HG02678 (cell line): ENCODE measurements at regions not wholly inside any gene's neighbourhood (a gene's known extent, or its start where the extent isn't known, plus 50 kb on each side); places are given as distances from the start of the nearest gene placed in this dataset.

Experiments used
- ATAC-seq: cut with Tn5 transposase; IDR thresholded peaks from one replicate; pipeline ENCODE4 v1.9.1; 2021; ENCODE audit warnings: mild to moderate bottlenecking, moderate library complexity; ENCODE audit not compliant: unreplicated experiment

DNA sequence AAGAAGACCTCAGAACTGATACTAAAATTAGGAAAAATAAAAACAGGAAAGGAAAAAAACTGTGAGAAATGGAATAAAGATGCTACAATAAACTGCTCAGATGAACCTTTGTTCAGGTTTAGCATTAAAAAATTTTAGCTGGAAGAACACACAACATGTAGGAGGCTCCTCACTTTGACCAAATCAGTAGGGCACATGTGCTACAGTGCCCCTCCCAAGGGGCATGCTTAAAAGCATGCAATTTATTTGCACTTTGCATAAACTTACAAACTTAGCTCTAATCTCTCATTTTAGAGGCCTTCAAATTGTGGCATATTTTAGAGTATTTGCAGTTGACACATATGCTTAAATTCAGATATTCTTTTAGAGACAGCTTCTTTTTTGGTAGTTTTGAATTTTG, 570.2 kb downstream of the UTRN start:
- ATAC-seq, result no peak

DNA sequence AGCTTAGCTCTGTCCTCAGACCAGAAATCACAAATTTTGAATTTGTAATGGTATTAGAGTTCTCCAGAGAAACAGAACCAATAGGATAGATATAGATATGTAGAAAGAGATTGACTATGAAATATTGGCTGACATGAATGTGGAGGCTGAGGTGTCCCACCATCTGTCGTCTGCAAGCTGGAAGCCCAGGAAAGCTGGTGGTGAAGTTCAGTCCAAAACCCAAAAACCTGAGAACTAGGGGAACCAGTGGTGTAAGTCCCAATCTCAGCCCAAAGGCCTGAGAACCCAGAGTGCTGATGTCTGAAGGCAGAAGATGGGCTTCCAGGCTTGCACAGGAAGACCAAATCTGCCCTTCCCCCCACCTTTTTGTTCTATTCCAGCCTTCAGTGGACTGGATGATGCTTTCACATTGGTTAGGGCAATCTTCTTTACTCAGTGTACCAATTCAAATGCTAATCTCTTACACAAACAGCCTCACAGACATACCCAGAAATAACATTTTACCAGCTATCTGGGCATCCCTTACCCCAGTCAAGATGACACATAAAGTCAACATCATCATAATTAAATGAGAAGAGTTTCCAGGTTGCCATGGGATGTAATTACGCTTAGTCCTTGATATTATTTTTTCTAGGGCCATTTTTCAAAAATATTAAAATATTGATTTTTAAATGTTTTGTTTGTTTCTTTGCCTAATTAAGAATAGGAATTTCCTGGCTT, 570.8 kb downstream of the UTRN start:
- no peak for ATAC-seq

DNA sequence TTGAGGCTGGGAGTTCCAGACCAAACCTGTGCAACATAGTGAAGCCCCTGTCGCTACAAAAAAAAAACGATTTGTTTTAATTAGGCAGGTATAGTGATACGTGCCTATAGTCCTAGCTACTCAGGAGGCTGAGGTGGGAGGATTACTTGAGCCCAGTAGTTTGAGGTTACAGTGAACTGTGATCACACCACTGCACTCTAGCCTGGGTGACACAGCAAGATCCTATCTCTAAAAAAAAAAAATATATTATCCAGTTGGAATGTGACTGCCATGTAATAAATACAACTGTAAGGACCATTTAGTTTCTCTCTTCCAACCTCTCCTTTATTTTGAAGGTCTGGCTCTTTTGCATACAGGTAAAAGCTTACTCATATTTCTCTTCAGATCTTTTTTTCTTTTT, 571.5 kb downstream of the UTRN start:
- ATAC-seq, result no peak

- ATAC-seq, result no peak
These were observed 572.0 kb downstream of the UTRN start for GRCh38 chr6:144857086-144857485.

- no peak for ATAC-seq
These were observed 577.6 kb downstream of the UTRN start for GRCh38 chr6:144862769-144863168.

- ATAC-seq, result no peak
These were observed 582.6 kb downstream of the UTRN start for GRCh38 chr6:144867761-144868160.

- no peak for ATAC-seq
These were observed 585.6 kb downstream of the UTRN start for GRCh38 chr6:144870782-144871181.

GRCh38 chr6:144873623-144874378, 588.7 kb downstream of the UTRN start:
- ATAC-seq, result no peak

- no peak for ATAC-seq
These were observed 591.6 kb downstream of the UTRN start for GRCh38 chr6:144876689-144877088.

GRCh38 chr6:144877118-144877517, 592.0 kb downstream of the UTRN start:
- no peak for ATAC-seq

DNA sequence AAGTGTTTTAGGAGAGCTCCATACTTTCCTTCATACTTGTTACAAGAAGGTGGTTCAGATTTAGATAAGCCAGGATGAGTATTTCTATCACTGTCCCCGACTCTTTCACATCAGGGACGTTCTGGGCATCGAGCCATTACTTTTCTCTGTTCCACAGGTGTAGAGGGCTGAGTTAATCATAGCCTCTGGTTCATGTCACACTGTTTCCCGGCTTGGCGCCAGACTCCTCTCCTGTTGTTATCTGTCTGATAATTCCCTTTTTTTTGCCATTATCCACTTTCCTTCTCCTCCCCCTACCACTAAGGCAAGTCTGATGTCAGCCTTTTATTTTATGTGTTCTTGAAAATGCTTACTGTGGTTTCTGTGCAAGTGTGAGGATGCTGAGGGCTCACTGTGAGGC, 593.4 kb downstream of the UTRN start:
- ATAC-seq, result no peak

GRCh38 chr6:144879436-144879835, 594.3 kb downstream of the UTRN start:
- no peak for ATAC-seq

DNA sequence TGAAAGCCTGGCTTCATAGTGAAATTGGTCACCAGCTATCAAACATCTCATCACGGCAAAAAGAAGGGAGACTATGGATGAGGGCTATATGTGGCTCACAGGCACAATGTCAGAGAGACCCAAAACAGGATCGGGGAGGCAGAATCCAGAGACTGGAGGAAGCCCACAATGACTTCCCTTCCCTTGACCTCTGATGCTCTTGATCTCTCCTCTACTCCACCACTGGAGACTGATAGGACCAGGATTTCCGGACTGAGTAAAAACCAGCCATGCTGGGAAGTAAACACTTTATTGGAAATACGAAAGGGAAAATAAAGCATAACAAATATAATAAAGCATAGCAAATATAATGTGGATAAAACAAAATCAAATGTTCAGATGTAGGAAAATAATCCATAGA, 597.3 kb downstream of the UTRN start:
- ATAC-seq, result no peak

DNA sequence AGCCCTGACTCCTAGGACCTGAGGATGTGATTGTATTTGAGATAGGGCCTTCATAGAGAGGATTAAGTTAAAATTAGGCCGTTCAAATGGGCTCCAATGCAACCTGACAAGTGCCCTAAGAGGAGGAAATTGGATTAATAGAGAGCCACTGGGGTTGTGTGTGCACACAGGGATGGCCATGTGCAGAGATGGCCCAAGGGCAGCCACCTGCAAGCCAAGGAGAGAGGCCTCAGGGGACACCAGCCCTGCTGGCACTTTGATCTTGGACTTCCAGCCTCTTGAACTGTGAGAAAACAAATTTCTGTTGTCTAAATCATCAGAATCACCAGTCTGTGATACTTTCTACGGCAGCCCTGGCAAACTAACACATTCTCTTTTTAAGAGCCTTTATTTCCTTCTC, 598.8 kb downstream of the UTRN start:
- no peak for ATAC-seq

DNA sequence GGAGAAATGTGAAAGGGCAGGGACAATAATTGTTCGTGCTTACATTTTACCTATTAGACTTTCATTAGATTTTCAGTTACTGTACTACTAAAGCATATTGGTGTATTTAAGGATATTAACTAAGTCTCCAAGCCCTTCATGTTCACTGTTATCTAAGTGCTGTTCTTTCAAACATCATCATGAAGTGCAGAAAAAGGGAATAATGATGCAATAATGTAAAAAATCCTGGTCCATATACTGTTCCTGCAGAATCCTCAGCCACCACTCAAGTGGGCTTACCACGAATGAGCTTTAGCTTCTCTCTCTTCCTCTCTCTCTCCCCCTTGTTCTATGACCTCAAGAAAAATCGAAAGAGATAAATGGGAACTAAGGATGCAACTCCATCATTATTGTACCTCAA, 600.7 kb downstream of the UTRN start:
- ATAC-seq, result no peak

DNA sequence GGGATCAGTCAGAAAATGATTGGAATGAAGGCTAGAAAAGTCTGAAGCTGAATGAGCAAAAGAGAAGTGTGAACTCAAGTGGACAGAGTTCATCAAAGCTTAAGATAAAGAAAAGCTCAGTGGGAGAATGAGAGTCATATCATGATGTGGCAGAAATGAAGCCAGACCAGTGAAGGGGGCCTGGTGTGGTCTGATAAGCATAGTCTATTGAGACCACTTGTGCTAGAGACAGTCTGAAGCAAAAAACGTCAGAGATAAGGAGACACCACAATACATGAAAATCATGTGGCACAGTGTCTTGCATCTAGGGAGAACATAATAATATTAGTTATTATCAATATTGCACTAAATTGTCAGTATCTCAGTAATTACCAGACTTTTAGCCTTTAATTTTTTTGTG, 601.5 kb downstream of the UTRN start:
- no peak for ATAC-seq

GRCh38 chr6:144888621-144889020, 603.5 kb downstream of the UTRN start:
- ATAC-seq, result no peak

DNA sequence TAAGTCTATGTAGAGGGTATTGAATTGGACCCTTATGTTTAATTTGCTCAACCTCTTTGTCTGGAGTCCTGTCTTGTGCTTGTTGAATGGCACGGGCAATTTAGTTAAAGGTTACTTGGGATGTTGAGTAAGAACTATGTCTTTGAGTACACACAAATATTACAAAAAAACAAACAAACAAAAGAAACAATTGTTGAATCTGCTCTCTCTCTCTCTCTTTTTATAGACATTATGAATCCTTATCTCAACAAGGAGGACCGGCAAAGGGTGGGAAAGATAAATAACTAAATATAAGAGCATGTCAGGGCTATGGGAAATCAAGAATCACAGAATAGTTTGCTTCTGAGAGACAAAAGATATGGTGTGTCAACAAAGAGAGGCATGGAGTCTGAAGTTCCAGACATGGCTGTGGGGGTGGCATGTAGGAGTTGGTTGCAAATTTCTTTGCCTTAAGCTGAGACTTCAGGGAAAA, 608.6 kb downstream of the UTRN start:
- ATAC-seq, result no peak

- ATAC-seq, result no peak
These were observed 609.1 kb downstream of the UTRN start for GRCh38 chr6:144894240-144894639.

GRCh38 chr6:144895313-144896278, 610.5 kb downstream of the UTRN start:
- no peak for ATAC-seq

GRCh38 chr6:144896289-144896688, 611.2 kb downstream of the UTRN start:
- no peak for ATAC-seq
